H1 (cell line): ENCODE measurements at regions not wholly inside any gene's neighbourhood (a gene's known extent, or its start where the extent isn't known, plus 50 kb on each side); places are given as distances from the start of the nearest gene placed in this dataset.

Experiments used
- CREB1 ChIP-seq: IDR thresholded peaks from 2 replicates; pipeline ENCODE4 v1.6.1; 2012; ENCODE audit warnings: inconsistent platforms
- POLR2A ChIP-seq, 2 experiments: IDR thresholded peaks; 1 replicate in 1 of 2; 2 replicates in 1 of 2; pipeline ENCODE4 v1.6.1; 2011; ENCODE audit warnings: low read depth in 2 of 2, low read length in 2 of 2, mild to moderate bottlenecking in 2 of 2; ENCODE audit errors: control extremely low read depth in 1 of 2
- POLR2AphosphoS5 ChIP-seq: IDR thresholded peaks from 2 replicates; pipeline ENCODE4 v1.6.1; 2011; ENCODE audit warnings: low read depth, low read length
- RBBP5 ChIP-seq: IDR thresholded peaks from 2 replicates; pipeline ENCODE4 v1.7.1; 2012; ENCODE audit warnings: low read depth, mild to moderate bottlenecking, inconsistent platforms, low read length, moderate library complexity, borderline replicate concordance

- TF ChIP-seq POLR2AphosphoS5 = no peak
- TF ChIP-seq RBBP5 = no peak
- no peak for TF ChIP-seq POLR2A (IDR thresholded peaks at IDR 0.05; ENCODE audit: control extremely low read depth in 1 of 2, low read depth in 2 of 2, low read length in 2 of 2)
- TF ChIP-seq CREB1 = no peak
Observed at GRCh38 chr11:133586903-133587517, 54.7 kb upstream of the OPCML start.
